K562 (cell line): ENCODE measurements at regions not wholly inside any gene's neighbourhood (a gene's known extent, or its start where the extent isn't known, plus 50 kb on each side); places are given as distances from the start of the nearest gene placed in this dataset.

ENCODE experiments used
- ATAC-seq: fragments of 200-7000 bp; cut with Tn5 transposase; 3 replicates; pipeline ENCODE4 v1.9.1; 2020; ENCODE audit warnings: moderate library complexity
- BruUV-seq: library from RNA; stranded (reverse); fragments of 400-500 nt; replicated peaks from 2 replicates; lab custom pipeline; 2021; lab: Mats Ljungman, UMichigan
- CTCF ChIA-PET: fragments of 300-600 bp; formaldehyde crosslinking; extraction: SDS; loops from one replicate; lab custom pipeline; 2021; ENCODE audit warnings: low intra/inter-chr PET ratio; lab: Yijun Ruan, JAX
- POLR2A ChIA-PET: fragments of 300-600, 350-650 bp; sonication (Branson Sonifier 250); formaldehyde crosslinking; extraction: SDS; loops from one replicate; lab custom pipeline; 2021; ENCODE audit warnings: antibody characterized with exemption, inconsistent platforms; lab: Yijun Ruan, JAX
- DNase-seq, 4 experiments: peaks; one replicate each; pipeline versions ENCODE4 v3.0.0 to v3.0.0-alpha.2; 2011 to 2018; ENCODE audit warnings: low spot score in 3 of 4, mixed read lengths in 3 of 4; ENCODE audit errors: extremely low read depth in 1 of 4
- FAIRE-seq: peaks from 2 replicates; lab custom pipeline; 2011; peaks lifted over from hg19 to GRCh38; lab: Jason Lieb, UNC
- H2AFZ ChIP-seq: 2 replicates; pipeline ENCODE4 v1.6.0; 2011; ENCODE audit warnings: low read depth, low read length, control low read depth, inconsistent platforms
- H3K27ac ChIP-seq: fragments of 200-600 bp; 3 replicates; pipeline ENCODE4 v1.8.0; 2011; ENCODE audit warnings: low read depth, mild to moderate bottlenecking, control low read depth, inconsistent platforms, low read length, moderate library complexity, mixed read lengths; ENCODE audit errors: extremely low read depth
- H3K27me3 ChIP-seq, 2 experiments: fragments of 300-600 bp in 1 of 2; 2 replicates in 1 of 2; 3 replicates in 1 of 2; pipeline versions ENCODE4 v1.6.0 to v1.8.0; 2011; ENCODE audit warnings: inconsistent platforms in 2 of 2, low read length in 2 of 2, mild to moderate bottlenecking in 1 of 2, mixed read lengths in 1 of 2, moderate library complexity in 1 of 2; ENCODE audit not compliant: control insufficient read depth in 2 of 2, insufficient read depth in 2 of 2
- H3K36me3 ChIP-seq: fragments of 300-600 bp; 3 replicates; pipeline ENCODE4 v1.8.0; 2011; ENCODE audit warnings: mild to moderate bottlenecking, low read length, inconsistent platforms; ENCODE audit not compliant: control insufficient read depth, insufficient read depth
- H3K4me1 ChIP-seq, 2 experiments: fragments of 200-600 bp in 1 of 2; replicated peaks in 1 of 2; 2 replicates in 1 of 2; 3 replicates in 1 of 2; pipeline versions ENCODE4 v1.5.1 to v1.8.0; 2011; ENCODE audit warnings: inconsistent platforms in 2 of 2, low read length in 2 of 2, mild to moderate bottlenecking in 1 of 2, mixed read lengths in 1 of 2, moderate library complexity in 1 of 2; ENCODE audit not compliant: control insufficient read depth in 2 of 2, insufficient read depth in 2 of 2
- H3K4me2 ChIP-seq: 2 replicates; pipeline ENCODE4 v1.6.1; 2011; ENCODE audit warnings: low read length, control low read depth, inconsistent platforms, mixed read lengths; ENCODE audit not compliant: insufficient read depth
- H3K4me3 ChIP-seq: fragments of 200-600 bp; sonication (generic), shearing (Covaris generic); 2 replicates; pipeline ENCODE4 v1.5.1; 2016; ENCODE audit warnings: control low read depth, inconsistent platforms
- H3K79me2 ChIP-seq: fragments of 200-600 bp; 3 replicates; pipeline ENCODE4 v1.8.0; 2011; ENCODE audit warnings: low read length, inconsistent platforms; ENCODE audit not compliant: control insufficient read depth, insufficient read depth
- H3K9ac ChIP-seq, 2 experiments: 2 replicates each; pipeline versions ENCODE4 v1.6.0 to v1.6.1; 2011; ENCODE audit warnings: low read depth in 2 of 2, low read length in 2 of 2, control low read depth in 1 of 2, inconsistent platforms in 1 of 2, mild to moderate bottlenecking in 1 of 2, mixed read lengths in 1 of 2; ENCODE audit not compliant: insufficient read depth in 1 of 2
- H3K9me1 ChIP-seq: one replicate; pipeline ENCODE4 v1.6.0; 2011; ENCODE audit warnings: inconsistent platforms, mild to moderate bottlenecking, low read length, moderate library complexity; ENCODE audit not compliant: control insufficient read depth, insufficient read depth
- H3K9me3 ChIP-seq: replicated peaks from 2 replicates; pipeline ENCODE4 v1.5.1; 2011; ENCODE audit warnings: low read depth, low read length, inconsistent platforms; ENCODE audit not compliant: control insufficient read depth, insufficient read depth
- H4K20me1 ChIP-seq: replicated peaks from 2 replicates; pipeline ENCODE4 v1.6.1; 2011; ENCODE audit warnings: low read length, inconsistent platforms, mixed read lengths; ENCODE audit not compliant: control insufficient read depth, insufficient read depth
- ARID4B ChIP-seq: sonication (generic); formaldehyde crosslinking; IDR thresholded peaks from 2 replicates; pipeline ENCODE4 v1.8.0; 2022; ENCODE audit warnings: mild to moderate bottlenecking, missing genetic modification reagents
- ATF6 ChIP-seq: sonication (generic); formaldehyde crosslinking; IDR thresholded peaks from 2 replicates; pipeline ENCODE4 v1.4.0; 2020; ENCODE audit warnings: mild to moderate bottlenecking, missing genetic modification reagents
- BACH1 ChIP-seq: fragments of 200-800 bp; sonication (Bioruptor generic); IDR thresholded peaks from 2 replicates; pipeline ENCODE4 v1.6.1; 2016; ENCODE audit warnings: missing genetic modification characterization, missing compliant biosample characterization
- C11orf30 ChIP-seq: fragments of 450-650 bp; IDR thresholded peaks from 2 replicates; pipeline ENCODE4 v1.6.1; 2016; ENCODE audit warnings: low read depth, mild to moderate bottlenecking
- CBFA2T3 ChIP-seq: fragments of 450-650 bp; IDR thresholded peaks from 2 replicates; pipeline ENCODE4 v1.6.1; 2017
- CGGBP1 ChIP-seq: fragments of 250-450 bp; sonication (Bioruptor Pico); IDR thresholded peaks from 2 replicates; pipeline ENCODE4 v1.9.0; 2021; ENCODE audit warnings: mild to moderate bottlenecking
- MAFF ChIP-seq: IDR thresholded peaks from 2 replicates; pipeline ENCODE4 v1.6.1; 2012; ENCODE audit warnings: low read length, improper control_type of control experiment
- MAFG ChIP-seq: fragments of 450-650 bp; conservative IDR thresholded peaks from 2 replicates; pipeline ENCODE4 v1.6.1; 2016; ENCODE audit warnings: missing genetic modification characterization, missing compliant biosample characterization
- MAFK ChIP-seq: IDR thresholded peaks from 2 replicates; pipeline ENCODE4 v1.6.1; 2011; ENCODE audit warnings: low read length, improper control_type of control experiment
- MEIS2 ChIP-seq: fragments of 450-650 bp; IDR thresholded peaks from 2 replicates; pipeline ENCODE4 v1.6.1; 2014; ENCODE audit warnings: mild to moderate bottlenecking; ENCODE audit not compliant: partially characterized antibody
- NFE2L1 ChIP-seq: fragments of 450-650 bp; IDR thresholded peaks from 2 replicates; pipeline ENCODE4 v1.6.1; 2016; ENCODE audit warnings: missing genetic modification characterization, low read depth, mild to moderate bottlenecking, missing compliant biosample characterization, moderate library complexity, borderline replicate concordance
- NR2F6 ChIP-seq: fragments of 450-650 bp; formaldehyde crosslinking; IDR thresholded peaks from 2 replicates; pipeline ENCODE4 v1.4.0; 2020; ENCODE audit warnings: mild to moderate bottlenecking
- SLC30A9 ChIP-seq: fragments of 250-450 bp; sonication (Bioruptor Pico); IDR thresholded peaks from 2 replicates; pipeline ENCODE4 v1.8.0; 2022; ENCODE audit warnings: mild to moderate bottlenecking, moderate library complexity
- ZHX1 ChIP-seq: fragments of 150-350 bp; conservative IDR thresholded peaks from 2 replicates; pipeline ENCODE4 v1.6.1; 2014; ENCODE audit warnings: low read length
- ZNF316 ChIP-seq: fragments of 450-650 bp; IDR thresholded peaks from 2 replicates; pipeline ENCODE4 v1.6.1; 2016
- in situ Hi-C: fragments of 300-500 bp; cut with MboI; formaldehyde crosslinking; loops from 4 replicates; pipeline ENCODE4 v1.15.0; 2018; ENCODE audit warnings: inconsistent platforms, mixed read lengths
- intact Hi-C: fragments of 100-400 bp; cut with micrococcal nuclease; formaldehyde crosslinking; loops from 2 replicates; pipeline ENCODE4 v1.14.2; 2022

- FAIRE-seq: peak; percentile 15
- no TSS peak for BruUV-seq
- intact Hi-C loops: no loop called here
- peak; percentile 30; the same call in 1 of the 2 replicates for TF ChIP-seq NFE2L1 (tag)
- TF ChIP-seq ARID4B (CRISPR knock-in tag): no peak
- TF ChIP-seq ATF6 (CRISPR knock-in tag): no peak
- peak; percentile 7 for TF ChIP-seq MEIS2
- 0 out of 2 replicates have a peak, but pooled peaks have one; percentile 37 for TF ChIP-seq BACH1
- TF ChIP-seq CBFA2T3: peak; percentile 39; the same call in 1 of the 2 replicates
- no peak for TF ChIP-seq SLC30A9
- no peak for TF ChIP-seq ZHX1
- TF ChIP-seq NR2F6 (CRISPR knock-in tag): no peak
- 0 out of 2 replicates have a peak, but pooled peaks have one; percentile 15 for TF ChIP-seq MAFF
- TF ChIP-seq MAFG (tag): peak; percentile 79
- TF ChIP-seq ZNF316: peak; percentile 79
- TF ChIP-seq C11orf30: peak; percentile 64
- TF ChIP-seq MAFK: 0 out of 2 replicates have a peak, but pooled peaks have one; percentile 23
- TF ChIP-seq CGGBP1 (CRISPR knock-in tag): no peak
Measured at GRCh38 chr17:33512113-33512512, 219.0 kb upstream of the ASIC2 start.

More at GRCh38 chr17:33512113-33512512, 219.0 kb upstream of the ASIC2 start:
- Histone ChIP-seq H3K4me1 (peaks cover 8 to 13% of the 10 kb centered on the region in 2 experiments; a peak in 4 of 5 replicates), H3K27ac (no peak overlapping the region), H2AFZ (no peak overlapping the region), H3K9me3 (no peaks in the 10 kb centered on the region), H3K79me2 (no peaks in the 10 kb centered on the region), H3K27me3 (peaks cover 11 to 30% of the 10 kb centered on the region in 2 experiments; a peak in 4 of 5 replicates), H3K9ac (no peak overlapping the region), H3K9me1 (no peaks in the 10 kb centered on the region), H3K4me3 (no peak overlapping the region), H3K4me2 (no peak overlapping the region), H4K20me1 (0 out of 2 replicates have a peak, but pooled peaks cover 3% of the 10 kb centered on the region), H3K36me3 (no peaks in the 10 kb centered on the region)
- ATAC-seq (no peak), DNase-seq (peak in 1 of 4 experiments; percentile 12)
- ChIA-PET POLR2A (interaction anchor here (0.5 to 1.0 kb wide), 3 partner anchors 8 to 486 kb away, joined by 3 read pairs; no protein-coding TSS in a partner anchor), CTCF (no interaction called here)
- in situ Hi-C loops: no loop called here
